Naive thymus-derived CD8-positive, alpha-beta T cell (primary cell): ENCODE measurements at regions not wholly inside any gene's neighbourhood (a gene's known extent, or its start where the extent isn't known, plus 50 kb on each side); places are given as distances from the start of the nearest gene placed in this dataset.

Experiments
- ATAC-seq, 2 donors: fragments of 150-1000 bp; cut with Tn5 transposase in 1 of 2; sonication (Bioruptor Pico), chemical (Tn5 transposase) in 1 of 2; 1 replicate in 1 of 2; 2 replicates in 1 of 2; pipeline ENCODE4 v1.10.0; 2021; ENCODE audit warnings: mild to moderate bottlenecking in 2 of 2, moderate library complexity in 2 of 2
- POLR2A ChIA-PET: fragments of 350-600 bp; sonication (Branson Sonifier 250); formaldehyde crosslinking; loops from one replicate; lab custom pipeline; 2021; ENCODE audit warnings: antibody characterized with exemption; lab: Charles Lee
- DNase-seq, 10 donors: peaks; one replicate each; pipeline versions ENCODE4 v3.0.0 to v3.0.0-alpha.2; 2020 to 2022
- H3K27ac Mint-ChIP-seq, 10 donors: one replicate each; pipeline ENCODE4 v1.8.0; 2020 to 2022; ENCODE audit warnings: mild to moderate bottlenecking in 10 of 10, mixed read lengths in 10 of 10, moderate library complexity in 4 of 10, inconsistent platforms in 1 of 10
- H3K27me3 Mint-ChIP-seq, 5 donors: one replicate each; pipeline ENCODE4 v1.8.0; 2021 to 2022; ENCODE audit warnings: mixed read lengths in 5 of 5
- H3K36me3 Mint-ChIP-seq, 3 donors: one replicate each; pipeline ENCODE4 v1.8.0; 2020 to 2022; ENCODE audit warnings: mixed read lengths in 3 of 3, mild to moderate bottlenecking in 2 of 3, inconsistent platforms in 1 of 3
- H3K4me1 Mint-ChIP-seq, 4 donors: one replicate each; pipeline ENCODE4 v1.8.0; 2021 to 2022; ENCODE audit warnings: mixed read lengths in 4 of 4
- H3K4me3 Mint-ChIP-seq, 10 donors: one replicate each; pipeline ENCODE4 v1.8.0; 2020 to 2022; ENCODE audit warnings: mild to moderate bottlenecking in 10 of 10, mixed read lengths in 10 of 10, moderate library complexity in 6 of 10, inconsistent platforms in 1 of 10
- H3K9me3 Mint-ChIP-seq, 9 donors: one replicate each; pipeline ENCODE4 v1.8.0; 2020 to 2022; ENCODE audit warnings: mixed read lengths in 9 of 9, mild to moderate bottlenecking in 3 of 9, inconsistent platforms in 1 of 9, moderate library complexity in 1 of 9

- DNase-seq, result no peak
- no peak for ATAC-seq
Measured at GRCh38 chr2:64344999-64345576, 108.9 kb upstream of the LGALSL start.

DNA sequence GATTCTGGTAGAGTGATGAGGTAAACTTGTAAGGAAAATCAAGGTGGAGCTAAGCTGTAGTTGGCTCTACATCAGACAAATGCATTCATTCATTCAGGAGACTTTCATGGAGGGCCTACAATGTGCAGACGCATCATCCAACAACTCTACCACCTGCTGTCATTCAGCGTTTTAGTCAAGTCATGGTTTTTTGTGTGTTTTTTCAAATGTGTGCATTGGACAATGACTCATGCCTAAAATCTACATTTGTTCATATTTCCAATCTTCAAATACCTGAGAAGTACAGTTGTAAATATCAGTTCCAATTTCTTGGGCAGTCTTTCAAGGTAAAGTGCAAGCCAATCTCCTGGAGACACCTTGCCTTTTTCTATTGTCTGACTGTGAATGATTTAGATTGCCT is 108.0 kb upstream of the LGALSL start:
- DNase-seq, result no peak
- POLR2A ChIA-PET, result no interaction called here
- no peak for ATAC-seq
- Mint-ChIP-seq H3K36me3 (no peaks in the 10 kb centered on the region), H3K27ac (no peak overlapping the region), H3K4me3 (no peak overlapping the region), H3K9me3 (no peaks in the 10 kb centered on the region), H3K4me1 (no peaks in the 10 kb centered on the region), H3K27me3 (peaks cover 0 to 11% (median 0%) of the 10 kb centered on the region in 5 donors)

More at GRCh38 chr2:64344999-64345576, 108.9 kb upstream of the LGALSL start:
- no peak overlapping the region for H3K27ac Mint-ChIP-seq
- POLR2A ChIA-PET, result no interaction called here
- peaks cover 0 to 11% (median 0%) of the 10 kb centered on the region in 5 donors for H3K27me3 Mint-ChIP-seq
- H3K9me3 Mint-ChIP-seq, result no peaks in the 10 kb centered on the region
- H3K4me1 Mint-ChIP-seq, result no peaks in the 10 kb centered on the region
- no peak overlapping the region for H3K4me3 Mint-ChIP-seq
- H3K36me3 Mint-ChIP-seq, result no peaks in the 10 kb centered on the region

DNA sequence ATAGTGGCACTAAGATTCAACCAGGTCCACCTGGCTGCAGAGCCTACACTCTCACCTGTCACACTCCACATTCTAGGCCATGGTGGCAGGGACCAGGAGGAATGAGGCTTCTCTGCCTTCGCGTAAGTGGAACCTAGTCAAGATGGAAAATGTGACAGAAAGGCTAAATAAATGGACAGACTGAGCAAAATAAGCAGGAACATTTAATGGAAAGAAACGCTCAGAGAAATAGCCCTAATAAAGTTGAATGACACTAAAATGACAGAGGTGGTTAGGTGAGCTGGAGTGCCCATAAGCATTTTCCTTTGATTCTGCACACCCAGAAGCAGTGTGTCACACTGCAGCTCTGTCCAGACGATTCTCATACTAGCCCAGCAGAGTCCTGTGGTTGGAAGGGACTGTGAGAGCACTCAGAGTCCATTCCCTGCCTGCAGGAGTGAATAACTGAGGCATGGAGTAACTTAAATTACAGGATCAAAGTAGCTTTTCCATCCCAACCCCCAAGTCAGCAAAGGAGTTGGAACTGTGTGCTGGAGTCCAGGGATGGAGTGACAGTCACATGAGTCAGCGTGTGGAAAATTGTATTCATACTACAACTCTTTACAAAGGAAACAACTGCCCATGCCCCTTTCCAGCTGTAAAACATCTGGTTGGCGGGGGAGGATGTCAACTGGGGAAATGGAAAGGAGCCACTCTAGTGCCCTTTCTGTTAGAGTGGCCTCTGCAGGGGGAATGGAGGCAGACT is 105.4 kb upstream of the LGALSL start:
- POLR2A ChIA-PET, result no interaction called here
- Mint-ChIP-seq H3K9me3 (peaks cover 0 to 14% (median 7%) of the 10 kb centered on the region in 9 donors), H3K27me3 (peaks cover 0 to 15% (median 3%) of the 10 kb centered on the region in 5 donors), H3K36me3 (peaks cover 0 to 18% (median 9%) of the 10 kb centered on the region in 3 donors), H3K27ac (no peak overlapping the region), H3K4me1 (no peaks in the 10 kb centered on the region), H3K4me3 (no peak overlapping the region)
- DNase-seq (no peak), ATAC-seq (no peak)

DNA sequence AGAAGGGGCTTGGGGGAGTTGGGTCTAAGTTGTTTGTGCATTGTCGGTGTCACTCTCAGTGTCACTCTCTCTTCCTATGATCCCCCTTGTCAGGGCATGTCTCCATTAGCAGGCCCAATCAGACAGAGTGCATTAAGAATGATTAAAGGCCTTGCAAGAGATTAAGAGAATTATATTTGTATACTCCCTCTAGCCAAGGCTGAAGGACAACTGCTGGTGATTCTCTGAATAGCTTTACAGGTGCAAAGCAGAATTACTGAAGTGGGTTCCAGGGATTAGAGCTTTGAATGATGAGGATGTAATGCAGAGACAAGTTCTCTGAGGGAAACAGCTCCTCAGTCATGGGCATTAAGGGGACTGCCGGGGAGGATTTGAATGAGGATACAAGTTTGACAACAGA is 104.8 kb upstream of the LGALSL start:
- POLR2A ChIA-PET, result no interaction called here
- no peak overlapping the region for H3K4me3 Mint-ChIP-seq
- ATAC-seq, result no peak
- H3K36me3 Mint-ChIP-seq, result peaks cover 0 to 18% (median 11%) of the 10 kb centered on the region in 3 donors
- no peak overlapping the region for H3K27ac Mint-ChIP-seq
- peaks cover 0 to 15% (median 7%) of the 10 kb centered on the region in 9 donors for H3K9me3 Mint-ChIP-seq
- no peaks in the 10 kb centered on the region for H3K4me1 Mint-ChIP-seq
- no peak for DNase-seq
- peaks cover 0 to 15% (median 3%) of the 10 kb centered on the region in 5 donors for H3K27me3 Mint-ChIP-seq

- ATAC-seq (no peak), DNase-seq (no peak)
- Mint-ChIP-seq H3K4me3 (no peak overlapping the region), H3K36me3 (peaks cover 0 to 18% (median 12%) of the 10 kb centered on the region in 3 donors), H3K4me1 (no peaks in the 10 kb centered on the region), H3K27ac (no peak overlapping the region), H3K27me3 (peaks cover 0 to 13% (median 3%) of the 10 kb centered on the region in 5 donors), H3K9me3 (peaks cover 0 to 15% (median 7%) of the 10 kb centered on the region in 9 donors)
- POLR2A ChIA-PET, result no interaction called here
Measured at GRCh38 chr2:64350996-64351395, 103.0 kb upstream of the LGALSL start.

GRCh38 chr2:64352292-64352691 is 101.7 kb upstream of the LGALSL start:
- ATAC-seq, result no peak
- DNase-seq, result no peak
- H3K27ac Mint-ChIP-seq, result no peak overlapping the region
- H3K36me3 Mint-ChIP-seq, result peaks cover 0 to 18% (median 12%) of the 10 kb centered on the region in 3 donors
- peaks cover 0 to 15% (median 7%) of the 10 kb centered on the region in 9 donors for H3K9me3 Mint-ChIP-seq
- POLR2A ChIA-PET, result no interaction called here
- peaks cover 3 to 18% (median 9%) of the 10 kb centered on the region in 5 donors for H3K27me3 Mint-ChIP-seq
- H3K4me1 Mint-ChIP-seq, result peaks cover 0 to 5% (median 0%) of the 10 kb centered on the region in 4 donors
- H3K4me3 Mint-ChIP-seq, result no peak overlapping the region

GRCh38 chr2:64354857-64355680 is 98.9 kb upstream of the LGALSL start:
- ATAC-seq, result no peak
- Mint-ChIP-seq H3K4me3 (no peak overlapping the region), H3K4me1 (peaks cover 0 to 5% (median 0%) of the 10 kb centered on the region in 4 donors), H3K9me3 (peaks cover 0 to 15% (median 7%) of the 10 kb centered on the region in 9 donors), H3K27me3 (peaks cover 11 to 33% (median 16%) of the 10 kb centered on the region in 5 donors), H3K27ac (no peak overlapping the region), H3K36me3 (peaks cover 0 to 18% (median 12%) of the 10 kb centered on the region in 3 donors)
- POLR2A ChIA-PET, result no interaction called here
- DNase-seq, result no peak

- Mint-ChIP-seq H3K4me1 (peaks cover 0 to 5% (median 0%) of the 10 kb centered on the region in 4 donors), H3K36me3 (peaks cover 0 to 14% (median 10%) of the 10 kb centered on the region in 3 donors), H3K4me3 (no peak overlapping the region), H3K9me3 (peaks cover 0 to 15% (median 7%) of the 10 kb centered on the region in 9 donors), H3K27me3 (peaks cover 11 to 35% (median 18%) of the 10 kb centered on the region in 5 donors), H3K27ac (peak overlapping the region in 1 of 10 donors; percentile 34)
- no peak for DNase-seq
- no peak for ATAC-seq
- POLR2A ChIA-PET, result no interaction called here
Measured at GRCh38 chr2:64356906-64357305, 97.1 kb upstream of the LGALSL start.

DNA sequence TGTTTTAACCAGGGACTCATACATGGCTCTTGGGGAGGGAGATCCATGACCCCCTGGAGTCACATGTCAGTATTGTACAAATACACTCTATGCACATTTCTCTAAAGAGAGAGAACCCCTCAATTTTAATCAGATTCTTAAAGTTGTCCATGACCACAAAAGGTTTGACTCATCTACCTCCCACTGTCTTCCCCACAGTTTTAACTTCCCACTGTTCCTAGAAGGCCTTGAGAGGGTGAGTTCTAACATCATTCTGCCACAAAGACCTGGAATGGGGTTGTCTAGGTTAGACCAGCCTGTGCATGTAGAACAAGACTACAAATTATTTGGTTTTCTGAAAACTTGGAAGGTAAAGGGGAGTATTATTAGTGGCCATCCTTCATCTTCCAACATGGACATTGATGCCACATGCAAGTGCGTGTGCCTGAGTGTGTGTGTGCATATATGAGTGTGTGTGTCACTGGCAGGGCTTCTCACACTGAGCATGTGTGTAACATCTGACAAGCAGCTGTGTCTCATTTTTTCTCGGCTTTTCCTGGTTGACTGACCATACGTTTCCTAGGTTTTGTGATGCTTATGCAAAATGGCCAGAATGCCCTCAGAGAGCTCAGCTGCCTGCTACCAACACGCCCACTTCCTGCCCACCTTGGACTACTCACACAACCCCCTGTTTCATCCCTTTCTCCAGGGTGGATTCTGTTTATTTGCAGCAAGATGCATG is 94.6 kb upstream of the LGALSL start:
- H3K9me3 Mint-ChIP-seq, result no peaks in the 10 kb centered on the region
- H3K4me3 Mint-ChIP-seq, result no peak overlapping the region
- peaks cover 0 to 5% (median 2%) of the 10 kb centered on the region in 4 donors for H3K4me1 Mint-ChIP-seq
- DNase-seq (no peak), ATAC-seq (no peak)
- peaks cover 11 to 44% (median 19%) of the 10 kb centered on the region in 5 donors for H3K27me3 Mint-ChIP-seq
- peak overlapping the region in 1 of 10 donors; percentile 4 for H3K27ac Mint-ChIP-seq
- H3K36me3 Mint-ChIP-seq, result no peaks in the 10 kb centered on the region
- POLR2A ChIA-PET, result no interaction called here

DNA sequence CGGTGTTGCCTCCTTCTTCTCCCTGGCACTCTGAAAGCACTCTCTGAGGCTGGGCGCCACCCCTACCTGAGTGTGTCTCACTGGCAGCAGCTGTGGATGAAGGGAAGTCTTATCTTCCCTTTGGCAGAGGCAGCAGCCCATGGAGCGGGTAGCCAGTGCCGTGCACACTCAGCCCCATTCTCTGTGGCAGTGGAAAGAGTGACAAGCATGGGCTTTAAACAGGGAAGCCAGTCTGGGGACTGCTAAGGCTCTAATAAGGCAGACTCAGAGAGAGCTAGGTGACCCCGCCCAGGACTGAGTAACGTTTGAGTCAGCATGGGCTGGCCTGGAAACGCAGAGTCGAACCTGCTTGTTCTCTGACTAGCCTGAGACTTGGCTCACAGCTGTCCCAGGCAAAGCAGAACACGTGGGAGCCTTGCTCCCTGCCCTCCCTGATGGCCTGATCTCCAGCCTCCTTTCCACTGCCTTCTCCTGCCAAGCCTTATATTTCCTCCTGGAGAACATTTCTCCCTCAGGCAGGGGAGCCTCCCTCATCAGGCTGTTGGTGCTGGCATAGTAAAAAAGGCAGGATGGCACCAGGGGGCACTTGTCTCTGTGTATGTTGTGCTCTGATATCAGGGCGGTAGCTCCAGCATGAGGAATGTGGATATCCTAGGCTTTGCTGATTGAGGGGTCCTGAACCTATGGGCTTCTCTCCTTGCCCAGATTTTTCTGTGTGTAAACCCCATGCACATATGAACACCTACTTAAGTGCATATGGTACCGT is 93.9 kb upstream of the LGALSL start:
- no peak for ATAC-seq
- Mint-ChIP-seq H3K9me3 (no peaks in the 10 kb centered on the region), H3K27ac (no peak overlapping the region), H3K27me3 (peaks cover 10 to 44% (median 19%) of the 10 kb centered on the region in 5 donors), H3K36me3 (no peaks in the 10 kb centered on the region), H3K4me3 (no peak overlapping the region), H3K4me1 (peaks cover 0 to 5% (median 2%) of the 10 kb centered on the region in 4 donors)
- no peak for DNase-seq
- POLR2A ChIA-PET, result no interaction called here

- ATAC-seq (no peak), DNase-seq (no peak)
- H3K27me3 Mint-ChIP-seq, result peaks cover 7 to 44% (median 19%) of the 10 kb centered on the region in 5 donors
- H3K36me3 Mint-ChIP-seq, result no peaks in the 10 kb centered on the region
- no peak overlapping the region for H3K27ac Mint-ChIP-seq
- H3K4me1 Mint-ChIP-seq, result peaks cover 0 to 5% (median 2%) of the 10 kb centered on the region in 4 donors
- POLR2A ChIA-PET, result no interaction called here
- no peaks in the 10 kb centered on the region for H3K9me3 Mint-ChIP-seq
- no peak overlapping the region for H3K4me3 Mint-ChIP-seq
Measured at GRCh38 chr2:64361151-64361938, 92.6 kb upstream of the LGALSL start.
